H9 (cell line): ENCODE measurements at regions not wholly inside any gene's neighbourhood (a gene's known extent, or its start where the extent isn't known, plus 50 kb on each side); places are given as distances from the start of the nearest gene placed in this dataset.

ENCODE experiments used
- DNase-seq: peaks from one replicate; pipeline ENCODE4 v3.0.0-alpha.2; 2017
- H2AFZ ChIP-seq: one replicate; pipeline ENCODE4 v1.6.1; 2013; ENCODE audit warnings: mild to moderate bottlenecking, low read length, control low read depth, moderate library complexity
- H2AK5ac ChIP-seq: 2 replicates; pipeline ENCODE4 v1.6.1; 2013; ENCODE audit warnings: low read length, control low read depth, mixed read lengths; ENCODE audit not compliant: insufficient read length
- H2BK120ac ChIP-seq: one replicate; pipeline ENCODE4 v1.6.1; 2013; ENCODE audit warnings: low read depth, mild to moderate bottlenecking, low read length, control low read depth, inconsistent platforms; ENCODE audit not compliant: poor library complexity, severe bottlenecking
- H2BK12ac ChIP-seq: 2 replicates; pipeline ENCODE4 v1.6.1; 2013; ENCODE audit warnings: low read length, control low read depth, mixed read lengths, low read depth; ENCODE audit not compliant: insufficient read length
- H2BK15ac ChIP-seq: 2 replicates; pipeline ENCODE4 v1.6.1; 2013; ENCODE audit warnings: low read depth, low read length, control low read depth
- H2BK20ac ChIP-seq: one replicate; pipeline ENCODE4 v1.6.1; 2013; ENCODE audit warnings: low read depth, mild to moderate bottlenecking, low read length, control low read depth, inconsistent platforms; ENCODE audit not compliant: poor library complexity, severe bottlenecking
- H2BK5ac ChIP-seq: 2 replicates; pipeline ENCODE4 v1.6.1; 2013; ENCODE audit warnings: low read length, control low read depth, mixed read lengths; ENCODE audit not compliant: insufficient read length
- H3K14ac ChIP-seq: 2 replicates; pipeline ENCODE4 v1.6.1; 2013; ENCODE audit warnings: low read length, control low read depth; ENCODE audit not compliant: insufficient read depth
- H3K18ac ChIP-seq: 2 replicates; pipeline ENCODE4 v1.6.1; 2013; ENCODE audit warnings: low read depth, mild to moderate bottlenecking, mixed read lengths, low read length, control low read depth; ENCODE audit not compliant: insufficient read length
- H3K23ac ChIP-seq: 2 replicates; pipeline ENCODE4 v1.6.1; 2013; ENCODE audit warnings: low read length, control low read depth, mixed read lengths, low read depth; ENCODE audit not compliant: insufficient read length
- H3K23me2 ChIP-seq: 2 replicates; pipeline ENCODE4 v1.6.1; 2013; ENCODE audit warnings: low read depth, mild to moderate bottlenecking, mixed read lengths, low read length, control low read depth; ENCODE audit not compliant: insufficient read length, poor library complexity, severe bottlenecking
- H3K27ac ChIP-seq: 2 replicates; pipeline ENCODE4 v1.5.1; 2013; ENCODE audit warnings: low read length, control low read depth, mixed read lengths, low read depth; ENCODE audit not compliant: insufficient read length
- H3K27me3 ChIP-seq: 2 replicates; pipeline ENCODE4 v1.6.1; 2013; ENCODE audit warnings: low read length, control low read depth, inconsistent platforms; ENCODE audit not compliant: insufficient read depth
- H3K4ac ChIP-seq: 2 replicates; pipeline ENCODE4 v1.6.1; 2013; ENCODE audit warnings: low read depth, mild to moderate bottlenecking, control low read depth, inconsistent platforms, low read length, moderate library complexity
- H3K4me1 ChIP-seq: 2 replicates; pipeline ENCODE4 v1.6.1; 2013; ENCODE audit warnings: low read length, control low read depth, inconsistent platforms; ENCODE audit not compliant: insufficient read depth
- H3K4me2 ChIP-seq: 2 replicates; pipeline ENCODE4 v1.6.1; 2013; ENCODE audit warnings: low read length, control low read depth, mixed read lengths; ENCODE audit not compliant: insufficient read length, insufficient read depth
- H3K56ac ChIP-seq: 2 replicates; pipeline ENCODE4 v1.6.1; 2013; ENCODE audit warnings: low read depth, mild to moderate bottlenecking, mixed read lengths, low read length, control low read depth; ENCODE audit not compliant: insufficient read length
- H3K79me1 ChIP-seq: 2 replicates; pipeline ENCODE4 v1.6.1; 2013; ENCODE audit warnings: low read depth, mild to moderate bottlenecking, moderate library complexity, low read length, control low read depth, inconsistent platforms; ENCODE audit not compliant: insufficient read depth, poor library complexity, severe bottlenecking
- H3K79me2 ChIP-seq: 2 replicates; pipeline ENCODE4 v1.6.1; 2013; ENCODE audit warnings: low read length, control low read depth, inconsistent platforms; ENCODE audit not compliant: insufficient read depth
- H3K9ac ChIP-seq: 2 replicates; pipeline ENCODE4 v1.6.1; 2013; ENCODE audit warnings: low read length, control low read depth, mixed read lengths; ENCODE audit not compliant: insufficient read length; ENCODE audit errors: extremely low read depth
- H3K9me3 ChIP-seq: one replicate; pipeline ENCODE4 v1.6.1; 2013; ENCODE audit warnings: low read depth, low read length, inconsistent platforms; ENCODE audit not compliant: control insufficient read depth
- H3T11ph ChIP-seq: one replicate; pipeline ENCODE4 v1.6.1; 2013; ENCODE audit warnings: mild to moderate bottlenecking, low read length, control low read depth, inconsistent platforms
- H4K20me1 ChIP-seq: one replicate; pipeline ENCODE4 v1.6.1; 2013; ENCODE audit not compliant: control insufficient read depth, insufficient read length, insufficient read depth
- H4K5ac ChIP-seq: 2 replicates; pipeline ENCODE4 v1.6.1; 2013; ENCODE audit warnings: low read depth, mild to moderate bottlenecking, mixed read lengths, low read length, control low read depth; ENCODE audit not compliant: insufficient read length
- H4K8ac ChIP-seq: replicated peaks from 2 replicates; pipeline ENCODE4 v1.6.1; 2013; ENCODE audit warnings: low read length, control low read depth, mixed read lengths, low read depth; ENCODE audit not compliant: insufficient read length
- H4K91ac ChIP-seq: 2 replicates; pipeline ENCODE4 v1.6.1; 2013; ENCODE audit warnings: low read depth, mild to moderate bottlenecking, moderate library complexity, mixed read lengths, low read length, control low read depth; ENCODE audit not compliant: insufficient read length
- H3K27ac Mint-ChIP-seq, 3 experiments: 2 replicates in 2 of 3; 3 replicates in 1 of 3; pipeline ENCODE4 v1.8.0; 2020 to 2021; ENCODE audit warnings: mixed read lengths in 3 of 3, mild to moderate bottlenecking in 1 of 3, moderate library complexity in 1 of 3
- H3K27me3 Mint-ChIP-seq: 2 replicates; pipeline ENCODE4 v1.8.0; 2021; ENCODE audit warnings: low read depth, mild to moderate bottlenecking, moderate library complexity, mixed read lengths
- H3K36me3 Mint-ChIP-seq, 3 experiments: 2 replicates in 2 of 3; 3 replicates in 1 of 3; pipeline ENCODE4 v1.8.0; 2020 to 2021; ENCODE audit warnings: low read depth in 3 of 3, mixed read lengths in 3 of 3; ENCODE audit not compliant: insufficient read depth in 1 of 3
- H3K4me1 Mint-ChIP-seq, 2 experiments: 2 replicates each; pipeline ENCODE4 v1.8.0; 2020; ENCODE audit warnings: mixed read lengths in 2 of 2
- H3K4me3 Mint-ChIP-seq, 2 experiments: 2 replicates in 1 of 2; 3 replicates in 1 of 2; pipeline ENCODE4 v1.8.0; 2020 to 2021; ENCODE audit warnings: mild to moderate bottlenecking in 2 of 2, mixed read lengths in 2 of 2, moderate library complexity in 1 of 2
- H3K9me3 Mint-ChIP-seq, 2 experiments: 2 replicates in 1 of 2; 3 replicates in 1 of 2; pipeline ENCODE4 v1.8.0; 2020; ENCODE audit warnings: mild to moderate bottlenecking in 2 of 2, mixed read lengths in 2 of 2, moderate library complexity in 1 of 2
- WGBS: extraction: QIAGEN DNeasy Blood & Tissue Kit; methylation state at CpG from one replicate; pipeline ENCODE4 v1.1.7; 2013; ENCODE audit warnings: missing lambda C conversion rate, low lambda C conversion rate, mixed read lengths; ENCODE audit not compliant: insufficient read length; ENCODE audit errors: extremely low coverage; 5-methylcytosine and 5-hydroxymethylcytosine counted together
- TF ChIP-seq, protein P1 (sequence below): fragments of 200-600 bp; sonication (generic); conservative IDR thresholded peaks from 3 replicates; pipeline ENCODE4 v1.8.0; 2021; ENCODE audit warnings: antibody characterized with exemption, mild to moderate bottlenecking

- Histone ChIP-seq H3K14ac (no peak overlapping the region), H3K23ac (no peak overlapping the region), H3K9ac (no peak overlapping the region), H3K79me1 (no peaks in the 10 kb centered on the region), H3K4me1 (no peaks in the 10 kb centered on the region), H3K4ac (no peak overlapping the region), H3T11ph (no peak overlapping the region), H2BK20ac (no peak overlapping the region), H2BK15ac (no peak overlapping the region), H4K8ac (no peak overlapping the region), H2AFZ (no peak overlapping the region), H3K9me3 (no peaks in the 10 kb centered on the region), H2BK12ac (no peak overlapping the region), H3K18ac (no peak overlapping the region), H3K27ac (no peak overlapping the region), H3K79me2 (no peaks in the 10 kb centered on the region), H2AK5ac (no peak overlapping the region), H4K5ac (no peak overlapping the region), H2BK5ac (no peak overlapping the region), H3K27me3 (no peaks in the 10 kb centered on the region), H4K20me1 (no peaks in the 10 kb centered on the region), H3K56ac (no peak overlapping the region), H3K4me2 (no peak overlapping the region), H4K91ac (no peak overlapping the region), H3K23me2 (no peaks in the 10 kb centered on the region), H2BK120ac (no peak overlapping the region)
- Mint-ChIP-seq H3K4me1 (peaks cover 3 to 5% of the 10 kb centered on the region in 2 experiments), H3K36me3 (no peaks in the 10 kb centered on the region), H3K9me3 (no peaks in the 10 kb centered on the region), H3K27ac (no peak overlapping the region), H3K27me3 (no peaks in the 10 kb centered on the region), H3K4me3 (no peak overlapping the region)
- no CpG with 5 or more reads among the region's 5 CpGs for WGBS
- TF ChIP-seq, protein P1, sequence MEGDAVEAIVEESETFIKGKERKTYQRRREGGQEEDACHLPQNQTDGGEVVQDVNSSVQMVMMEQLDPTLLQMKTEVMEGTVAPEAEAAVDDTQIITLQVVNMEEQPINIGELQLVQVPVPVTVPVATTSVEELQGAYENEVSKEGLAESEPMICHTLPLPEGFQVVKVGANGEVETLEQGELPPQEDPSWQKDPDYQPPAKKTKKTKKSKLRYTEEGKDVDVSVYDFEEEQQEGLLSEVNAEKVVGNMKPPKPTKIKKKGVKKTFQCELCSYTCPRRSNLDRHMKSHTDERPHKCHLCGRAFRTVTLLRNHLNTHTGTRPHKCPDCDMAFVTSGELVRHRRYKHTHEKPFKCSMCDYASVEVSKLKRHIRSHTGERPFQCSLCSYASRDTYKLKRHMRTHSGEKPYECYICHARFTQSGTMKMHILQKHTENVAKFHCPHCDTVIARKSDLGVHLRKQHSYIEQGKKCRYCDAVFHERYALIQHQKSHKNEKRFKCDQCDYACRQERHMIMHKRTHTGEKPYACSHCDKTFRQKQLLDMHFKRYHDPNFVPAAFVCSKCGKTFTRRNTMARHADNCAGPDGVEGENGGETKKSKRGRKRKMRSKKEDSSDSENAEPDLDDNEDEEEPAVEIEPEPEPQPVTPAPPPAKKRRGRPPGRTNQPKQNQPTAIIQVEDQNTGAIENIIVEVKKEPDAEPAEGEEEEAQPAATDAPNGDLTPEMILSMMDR = no peak
- no peak for DNase-seq
These were observed 462.5 kb downstream of the KLF12 start for GRCh38 chr13:73671732-73672131.
